Gastroesophageal sphincter (tissue), 4 donors: ENCODE measurements at regions not wholly inside any gene's neighbourhood (a gene's known extent, or its start where the extent isn't known, plus 50 kb on each side); places are given as distances from the start of the nearest gene placed in this dataset.

Source experiments
- ATAC-seq: fragments of 150-250 bp; one replicate; pipeline ENCODE4 v1.9.1; 2016; ENCODE audit warnings: mild to moderate bottlenecking, moderate library complexity
- H3K27ac ChIP-seq, 4 donors: fragments of 200-600 bp; sonication (generic) in 3 of 4; 1 replicate in 3 of 4; 2 replicates in 1 of 4; pipeline ENCODE4 v1.5.1; 2016 to 2019
- H3K27me3 ChIP-seq: fragments of 200-600 bp; sonication (generic); one replicate; pipeline ENCODE4 v1.5.1; 2019
- H3K36me3 ChIP-seq, 2 donors: fragments of 200-600 bp; sonication (generic); one replicate each; pipeline ENCODE4 v1.5.1; 2019; ENCODE audit warnings: control low read depth in 1 of 2
- H3K4me1 ChIP-seq, 3 donors: fragments of 200-600 bp; sonication (generic); 1 replicate in 2 of 3; 2 replicates in 1 of 3; pipeline ENCODE4 v1.5.1; 2016 to 2019; ENCODE audit warnings: control low read depth in 2 of 3
- H3K4me3 ChIP-seq, 2 donors: fragments of 200-600 bp; sonication (generic); one replicate each; pipeline ENCODE4 v1.5.1; 2019; ENCODE audit warnings: mild to moderate bottlenecking in 1 of 2, moderate library complexity in 1 of 2
- H3K9me3 ChIP-seq, 3 donors: fragments of 200-600 bp; sonication (generic); one replicate each; pipeline ENCODE4 v1.5.1; 2017 to 2019; ENCODE audit warnings: control low read depth in 2 of 3
- CTCF ChIP-seq, 4 experiments: fragments of 200-600 bp in 2 of 4; fragments of 450-650 bp in 2 of 4; sonication (generic) in 1 of 4; IDR thresholded peaks; one replicate each; pipeline ENCODE4 v1.5.1; 2017 to 2019; ENCODE audit warnings: antibody characterized with exemption in 4 of 4, mild to moderate bottlenecking in 2 of 4, moderate library complexity in 2 of 4
- POLR2AphosphoS5 ChIP-seq: sonication (generic); formaldehyde crosslinking; IDR thresholded peaks from one replicate; pipeline ENCODE4 v1.6.1; 2017; ENCODE audit warnings: antibody characterized with exemption
- WGBS, 2 donors: methylation state at CpG; one replicate each; pipeline ENCODE4 v1.1.5; 2018; ENCODE audit warnings: low coverage in 1 of 2; 5-methylcytosine and 5-hydroxymethylcytosine counted together

DNA sequence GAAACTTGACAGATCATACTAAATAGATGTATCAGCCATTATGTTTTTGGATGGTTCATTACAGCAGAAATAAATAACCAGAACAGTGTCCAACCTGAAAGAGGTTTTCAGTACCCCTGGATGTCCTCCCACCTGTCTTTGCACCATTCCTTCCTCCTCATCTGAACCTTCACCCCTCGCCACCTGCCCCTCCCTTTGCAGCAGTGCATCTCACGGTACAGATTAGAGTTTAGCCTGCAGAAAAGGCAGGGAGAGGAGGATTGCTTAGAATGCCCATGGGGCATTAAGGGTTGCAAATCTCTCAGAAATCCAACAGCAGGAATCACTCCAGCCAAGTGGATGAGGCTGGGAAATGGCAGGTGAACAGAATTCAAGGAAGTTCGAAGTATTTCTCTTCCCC lies 155.0 kb downstream of the HS3ST2 start:
- Histone ChIP-seq H3K27ac (no peak overlapping the region), H3K36me3 (no peaks in the 10 kb centered on the region), H3K9me3 (no peaks in the 10 kb centered on the region), H3K4me1 (peaks cover 0 to 12% (median 0%) of the 10 kb centered on the region in 3 donors), H3K4me3 (no peak overlapping the region), H3K27me3 (peaks cover 9% of the 10 kb centered on the region)
- 25% methylated on average over 2 of the region's 3 CpGs; no CpG with 5 or more reads in 1 of the 2 donors for WGBS, 2 donors
- no peak for ATAC-seq
- no peak for TF ChIP-seq POLR2AphosphoS5

DNA sequence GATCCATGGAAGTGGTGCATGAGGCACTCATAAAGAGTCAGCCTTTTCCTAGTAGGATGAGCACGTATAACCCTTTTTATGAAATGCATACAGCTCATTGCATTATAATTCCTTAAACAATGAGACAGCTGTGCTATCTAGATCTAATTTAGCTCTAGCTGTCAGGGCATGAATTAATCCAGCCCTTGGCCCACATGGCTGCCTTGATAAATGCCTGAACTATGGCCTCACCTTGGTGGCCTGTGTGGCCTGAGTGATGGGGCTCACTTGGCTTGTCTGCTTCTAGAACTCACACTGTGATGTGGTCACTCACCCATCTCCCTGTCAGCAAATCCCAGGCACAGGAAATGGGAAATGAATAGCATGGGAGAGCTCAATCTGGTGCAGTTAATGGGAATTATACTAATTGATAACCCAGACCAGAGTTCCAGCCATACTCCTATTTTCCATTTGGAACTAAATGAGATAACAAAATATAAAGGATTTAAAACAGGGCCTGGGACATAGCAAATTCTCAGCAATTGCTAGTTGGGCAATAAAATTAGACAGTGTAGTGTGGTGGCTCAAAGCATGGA lies 153.6 kb downstream of the HS3ST2 start:
- no peak for TF ChIP-seq CTCF (IDR thresholded peaks at IDR 0.05)
- Histone ChIP-seq H3K9me3 (no peaks in the 10 kb centered on the region), H3K4me1 (peaks cover 0 to 12% (median 0%) of the 10 kb centered on the region in 3 donors), H3K36me3 (no peaks in the 10 kb centered on the region), H3K4me3 (no peak overlapping the region), H3K27me3 (peaks cover 10% of the 10 kb centered on the region), H3K27ac (no peak overlapping the region)
- WGBS, 2 donors = 50% methylated on average over 1 of the region's 1 CpG; no CpG with 5 or more reads in 1 of the 2 donors
- no peak for ATAC-seq
